ENCODE measurements at regions not wholly inside any gene's neighbourhood (a gene's known extent, or its start where the extent isn't known, plus 50 kb on each side); places are given as distances from the start of the nearest gene placed in this dataset.

GRCh38 chr11:131186629-131187101 is 183.8 kb upstream of the NTM start:
- intact Hi-C loops (cut with DNase I), result no loop called here
- DNase-seq (no peak), ATAC-seq (no peak)
- Histone ChIP-seq H3K9me3 (no peaks in the 10 kb centered on the region), H3K36me3 (replicated peaks in 1 of 2; ENCODE audit: insufficient read depth in 1 of 2, low read depth in 2 of 2) (no peaks in the 10 kb centered on the region), H3K4me3 (no peak overlapping the region), H3K27ac (no peak overlapping the region), H3K4me1 (no peaks in the 10 kb centered on the region), H3K27me3 (no peaks in the 10 kb centered on the region)
- TF ChIP-seq POLR2A (IDR thresholded peaks at IDR 0.05), result no peak
- TF ChIP-seq CTCF (IDR thresholded peaks at IDR 0.05), result no peak
- WGBS, 2 donors, result 10 to 17% methylated on average over 7 to 10 of the region's 10 CpGs

- Histone ChIP-seq H3K4me3 (no peak overlapping the region), H3K27me3 (no peaks in the 10 kb centered on the region), H3K27ac (no peak overlapping the region), H3K36me3 (replicated peaks in 1 of 2; ENCODE audit: insufficient read depth in 1 of 2, low read depth in 2 of 2) (no peaks in the 10 kb centered on the region), H3K9me3 (no peaks in the 10 kb centered on the region), H3K4me1 (peaks cover under 1% of the 10 kb centered on the region)
- intact Hi-C loops (cut with DNase I), result no loop called here
- 69 to 74% methylated on average over 5 of the region's 5 CpGs for whole genome bisulfite sequencing, 2 donors
- ATAC-seq, result no peak
- TF ChIP-seq POLR2A (IDR thresholded peaks at IDR 0.05) (no peak), CTCF (IDR thresholded peaks at IDR 0.05) (no peak)
- no peak for DNase-seq
Measured at GRCh38 chr11:131190446-131190845, 180.0 kb upstream of the NTM start.

- ATAC-seq, result no peak
Measured at GRCh38 chr11:131191606-131192005, 178.8 kb upstream of the NTM start.

DNA sequence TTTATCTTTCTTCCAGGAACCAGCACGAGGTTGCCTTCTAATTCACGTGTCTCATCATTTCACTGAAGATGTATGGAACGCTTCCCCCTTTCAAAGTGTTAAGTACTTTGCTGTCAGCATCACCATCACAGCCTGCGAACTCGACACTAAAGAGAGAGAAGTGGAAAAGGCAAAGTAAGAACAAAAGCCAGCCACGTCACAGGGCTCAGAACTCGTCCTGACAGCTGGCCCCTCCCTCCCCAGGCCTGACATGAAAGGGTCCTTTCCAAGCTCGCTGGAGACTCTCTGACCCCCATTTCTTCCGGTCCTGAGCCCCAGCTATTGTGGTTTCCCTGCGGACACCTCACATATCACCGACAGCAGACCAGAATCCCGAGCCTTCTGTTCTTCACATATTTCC is 177.8 kb upstream of the NTM start:
- 58 to 64% methylated on average over 12 of the region's 12 CpGs for WGBS, 2 donors
- Histone ChIP-seq H3K9me3 (no peaks in the 10 kb centered on the region), H3K4me1 (peaks cover 8% of the 10 kb centered on the region), H3K4me3 (no peak overlapping the region), H3K27ac (no peak overlapping the region), H3K36me3 (replicated peaks in 1 of 2; ENCODE audit: insufficient read depth in 1 of 2, low read depth in 2 of 2) (no peaks in the 10 kb centered on the region), H3K27me3 (no peaks in the 10 kb centered on the region)
- ATAC-seq (no peak), DNase-seq (no peak)
- intact Hi-C loops (cut with DNase I), result no loop called here
- no peak for TF ChIP-seq CTCF (IDR thresholded peaks at IDR 0.05)
- no peak for TF ChIP-seq POLR2A (IDR thresholded peaks at IDR 0.05)

More at GRCh38 chr11:131191606-131192005, 178.8 kb upstream of the NTM start:
- H3K27ac ChIP-seq, result no peak overlapping the region
- WGBS, 2 donors, result 49 to 51% methylated on average over 4 of the region's 4 CpGs
- H3K36me3 ChIP-seq (replicated peaks in 1 of 2; ENCODE audit: insufficient read depth in 1 of 2, low read depth in 2 of 2), result no peaks in the 10 kb centered on the region
- no peaks in the 10 kb centered on the region for H3K9me3 ChIP-seq
- H3K27me3 ChIP-seq, result no peaks in the 10 kb centered on the region
- TF ChIP-seq POLR2A (IDR thresholded peaks at IDR 0.05) (no peak), CTCF (IDR thresholded peaks at IDR 0.05) (no peak)
- DNase-seq, result no peak
- no peak overlapping the region for H3K4me3 ChIP-seq
- intact Hi-C loops (cut with DNase I), result no loop called here
- H3K4me1 ChIP-seq, result peaks cover 8% of the 10 kb centered on the region

DNA sequence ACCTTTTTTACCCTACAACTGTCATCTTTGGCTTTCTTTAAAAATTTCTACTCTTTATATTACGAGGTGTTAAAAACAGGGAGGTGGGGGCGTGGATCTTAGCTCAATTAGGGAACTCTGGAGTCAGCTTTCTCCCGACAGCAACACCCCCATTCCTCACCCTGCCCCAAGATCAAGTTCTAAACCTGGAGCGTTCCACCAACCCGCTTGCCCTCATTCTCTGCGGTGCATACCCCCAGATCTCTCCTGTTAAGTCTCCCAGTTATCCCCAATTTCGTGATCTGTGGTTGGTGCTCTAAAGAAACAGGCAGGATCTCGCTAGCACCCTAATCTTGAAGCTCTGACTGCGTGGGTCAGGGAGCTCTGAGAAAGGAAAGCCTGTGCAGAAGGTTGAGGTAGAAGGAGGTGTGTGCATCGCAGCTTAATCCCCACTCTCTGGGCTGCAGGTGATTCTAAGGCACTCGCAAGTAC is 177.3 kb upstream of the NTM start:
- ATAC-seq, result no peak
- TF ChIP-seq CTCF (IDR thresholded peaks at IDR 0.05), result no peak
- TF ChIP-seq POLR2A (IDR thresholded peaks at IDR 0.05), result no peak
- H3K27me3 ChIP-seq, result no peaks in the 10 kb centered on the region
- intact Hi-C loops (cut with DNase I), result no loop called here
- H3K4me1 ChIP-seq, result peaks cover 8% of the 10 kb centered on the region
- WGBS, 2 donors, result 69 to 71% methylated on average over 11 of the region's 11 CpGs
- no peak overlapping the region for H3K4me3 ChIP-seq
- H3K36me3 ChIP-seq (replicated peaks in 1 of 2; ENCODE audit: insufficient read depth in 1 of 2, low read depth in 2 of 2), result no peaks in the 10 kb centered on the region
- H3K27ac ChIP-seq, result no peak overlapping the region
- DNase-seq, result no peak
- no peaks in the 10 kb centered on the region for H3K9me3 ChIP-seq
